Keratinocyte (primary cell): ENCODE measurements at regions not wholly inside any gene's neighbourhood (a gene's known extent, or its start where the extent isn't known, plus 50 kb on each side); places are given as distances from the start of the nearest gene placed in this dataset.

Experiments used
- DNase-seq: peaks from one replicate; pipeline ENCODE4 v3.0.0-alpha.2; 2011; ENCODE audit warnings: low read depth, missing footprints, low spot score
- FAIRE-seq: peaks from 2 replicates; lab custom pipeline; 2011; peaks lifted over from hg19 to GRCh38; lab: Jason Lieb, UNC
- H2AFZ ChIP-seq: 2 replicates; pipeline ENCODE4 v1.6.0; 2012; ENCODE audit warnings: low read length, control low read depth, inconsistent platforms; ENCODE audit not compliant: control insufficient read depth
- H3K27ac ChIP-seq: 2 replicates; pipeline ENCODE4 v1.5.1; 2011; ENCODE audit warnings: low read length; ENCODE audit not compliant: control insufficient read depth, insufficient read depth
- H3K27me3 ChIP-seq: 3 replicates; pipeline ENCODE4 v1.6.0; 2011; ENCODE audit warnings: low read length; ENCODE audit not compliant: control insufficient read depth, insufficient read depth; ENCODE audit errors: extremely low read depth
- H3K36me3 ChIP-seq, 2 experiments: 2 replicates in 1 of 2; 3 replicates in 1 of 2; pipeline ENCODE4 v1.5.1; 2011; ENCODE audit warnings: low read length in 2 of 2, mild to moderate bottlenecking in 1 of 2; ENCODE audit not compliant: control insufficient read depth in 2 of 2, insufficient read depth in 2 of 2; ENCODE audit errors: extremely low read depth in 1 of 2
- H3K4me1 ChIP-seq: 3 replicates; pipeline ENCODE4 v1.5.1; 2011; ENCODE audit warnings: low read length; ENCODE audit not compliant: control insufficient read depth, insufficient read depth; ENCODE audit errors: extremely low read depth
- H3K4me2 ChIP-seq: 3 replicates; pipeline ENCODE4 v1.6.0; 2011; ENCODE audit warnings: low read depth, low read length; ENCODE audit not compliant: control insufficient read depth, insufficient read depth; ENCODE audit errors: extremely low read depth
- H3K4me3 ChIP-seq, 3 experiments: fragments of 200-600 bp in 1 of 3; sonication (generic) in 1 of 3; 2 replicates in 2 of 3; 3 replicates in 1 of 3; pipeline ENCODE4 v1.5.1; 2011 to 2016; ENCODE audit warnings: low read length in 3 of 3, mild to moderate bottlenecking in 3 of 3, control low read depth in 2 of 3, inconsistent platforms in 1 of 3, low read depth in 1 of 3, mixed read lengths in 1 of 3, mixed run types in 1 of 3, moderate library complexity in 1 of 3; ENCODE audit not compliant: control insufficient read depth in 2 of 3, insufficient read depth in 2 of 3; ENCODE audit errors: extremely low read depth in 1 of 3
- H3K79me2 ChIP-seq: 2 replicates; pipeline ENCODE4 v1.6.0; 2012; ENCODE audit warnings: low read length; ENCODE audit not compliant: control insufficient read depth, insufficient read depth
- H3K9ac ChIP-seq: 3 replicates; pipeline ENCODE4 v1.6.0; 2011; ENCODE audit warnings: low read length; ENCODE audit not compliant: control insufficient read depth, insufficient read depth; ENCODE audit errors: extremely low read depth
- H3K9me1 ChIP-seq: 3 replicates; pipeline ENCODE4 v1.6.0; 2011; ENCODE audit warnings: low read length; ENCODE audit not compliant: control insufficient read depth, insufficient read depth; ENCODE audit errors: extremely low read depth
- H3K9me3 ChIP-seq: 2 replicates; pipeline ENCODE4 v1.5.1; 2012; ENCODE audit warnings: low read depth, low read length; ENCODE audit not compliant: control insufficient read depth
- H4K20me1 ChIP-seq: 3 replicates; pipeline ENCODE4 v1.6.0; 2011; ENCODE audit warnings: low read length; ENCODE audit not compliant: control insufficient read depth, insufficient read depth; ENCODE audit errors: extremely low read depth
- EZH2 ChIP-seq: IDR thresholded peaks from one replicate; pipeline ENCODE4 v1.6.1; 2012; ENCODE audit warnings: inconsistent platforms, mild to moderate bottlenecking, low read length, moderate library complexity
- dilution Hi-C: fragments of 300-500 bp; cut with MboI; formaldehyde crosslinking; loops from one replicate; pipeline ENCODE4 v1.7.0; 2020; ENCODE audit warnings: low sequenced_read_pairs; ENCODE audit not compliant: extremely low pct_ligation_motif_present
- TF ChIP-seq, protein P1 (sequence below), 3 experiments: IDR thresholded peaks in 1 of 3; conservative IDR thresholded peaks in 1 of 3; optimal IDR thresholded peaks in 1 of 3; 2 replicates in 2 of 3; 3 replicates in 1 of 3; pipeline versions ENCODE3 to v1.5.1; 2011; ENCODE audit warnings: low read length in 3 of 3, mild to moderate bottlenecking in 3 of 3, moderate library complexity in 2 of 3, control low read depth in 1 of 3, inconsistent platforms in 1 of 3; ENCODE audit not compliant: insufficient read depth in 2 of 3; ENCODE audit errors: extremely low read depth in 1 of 3

DNA sequence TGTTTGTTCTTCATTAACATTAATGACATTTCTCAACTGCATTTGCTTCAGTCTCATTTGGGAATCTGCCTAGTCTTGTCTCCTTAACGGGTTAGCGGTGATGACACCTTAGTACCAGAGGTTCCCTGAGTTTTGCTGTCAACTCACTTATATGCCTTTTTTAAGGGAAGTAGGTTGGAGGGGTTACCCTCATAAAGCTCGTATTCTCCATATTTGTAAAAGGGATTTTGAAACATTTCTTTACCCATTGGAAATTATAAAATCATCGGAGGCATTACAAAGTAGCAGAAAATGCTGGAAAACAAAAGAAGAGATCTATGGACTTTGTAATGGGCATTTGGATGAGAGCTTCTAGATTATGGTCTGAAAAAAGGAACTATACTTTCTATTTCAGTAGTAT, 88.7 kb upstream of the PRDM1 start:
- FAIRE-seq (no peak), DNase-seq (no peak)
- Histone ChIP-seq H3K9ac (no peak overlapping the region), H2AFZ (no peak overlapping the region), H3K9me3 (no peaks in the 10 kb centered on the region), H3K4me1 (peaks cover 10% of the 10 kb centered on the region), H3K79me2 (no peaks in the 10 kb centered on the region), H3K9me1 (no peaks in the 10 kb centered on the region), H3K27ac (no peak overlapping the region), H3K36me3 (no peaks in the 10 kb centered on the region), H3K4me3 (no peak overlapping the region), H3K27me3 (no peaks in the 10 kb centered on the region), H3K4me2 (no peak overlapping the region), H4K20me1 (no peaks in the 10 kb centered on the region)
- dilution Hi-C loops, result no loop called here
- no peak for TF ChIP-seq EZH2
- TF ChIP-seq, protein P1, sequence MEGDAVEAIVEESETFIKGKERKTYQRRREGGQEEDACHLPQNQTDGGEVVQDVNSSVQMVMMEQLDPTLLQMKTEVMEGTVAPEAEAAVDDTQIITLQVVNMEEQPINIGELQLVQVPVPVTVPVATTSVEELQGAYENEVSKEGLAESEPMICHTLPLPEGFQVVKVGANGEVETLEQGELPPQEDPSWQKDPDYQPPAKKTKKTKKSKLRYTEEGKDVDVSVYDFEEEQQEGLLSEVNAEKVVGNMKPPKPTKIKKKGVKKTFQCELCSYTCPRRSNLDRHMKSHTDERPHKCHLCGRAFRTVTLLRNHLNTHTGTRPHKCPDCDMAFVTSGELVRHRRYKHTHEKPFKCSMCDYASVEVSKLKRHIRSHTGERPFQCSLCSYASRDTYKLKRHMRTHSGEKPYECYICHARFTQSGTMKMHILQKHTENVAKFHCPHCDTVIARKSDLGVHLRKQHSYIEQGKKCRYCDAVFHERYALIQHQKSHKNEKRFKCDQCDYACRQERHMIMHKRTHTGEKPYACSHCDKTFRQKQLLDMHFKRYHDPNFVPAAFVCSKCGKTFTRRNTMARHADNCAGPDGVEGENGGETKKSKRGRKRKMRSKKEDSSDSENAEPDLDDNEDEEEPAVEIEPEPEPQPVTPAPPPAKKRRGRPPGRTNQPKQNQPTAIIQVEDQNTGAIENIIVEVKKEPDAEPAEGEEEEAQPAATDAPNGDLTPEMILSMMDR (optimal IDR thresholded peaks at IDR 0.05 in 1 of 3, IDR thresholded peaks at IDR 0.05 in 1 of 3, conservative IDR thresholded peaks at IDR 0.05 in 1 of 3; ENCODE audit: extremely low read depth in 1 of 3, insufficient read depth in 2 of 3, low read length in 3 of 3), result no peak

- Histone ChIP-seq H3K4me3 (peak overlapping the region; percentile 54 to 93 (median 76)), H3K36me3 (no peaks in the 10 kb centered on the region), H3K4me2 (peak overlapping the region; percentile 95), H3K4me1 (peaks cover 25% of the 10 kb centered on the region), H3K79me2 (no peaks in the 10 kb centered on the region), H4K20me1 (no peaks in the 10 kb centered on the region), H2AFZ (peak overlapping the region; percentile 92), H3K27me3 (no peaks in the 10 kb centered on the region), H3K9ac (peak overlapping the region; percentile 82), H3K9me1 (no peaks in the 10 kb centered on the region), H3K9me3 (no peaks in the 10 kb centered on the region), H3K27ac (peak overlapping the region; percentile 81)
- FAIRE-seq, result no peak
- TF ChIP-seq EZH2, result no peak
- TF ChIP-seq, protein P1 (optimal IDR thresholded peaks at IDR 0.05 in 1 of 3, IDR thresholded peaks at IDR 0.05 in 1 of 3, conservative IDR thresholded peaks at IDR 0.05 in 1 of 3; ENCODE audit: extremely low read depth in 1 of 3, insufficient read depth in 2 of 3, low read length in 3 of 3), result no peak
- DNase-seq, result no peak
- dilution Hi-C loops, result no loop called here
Observed at GRCh38 chr6:105995391-105995865, 90.7 kb upstream of the PRDM1 start.
